SK-N-SH (cell line): ENCODE measurements at regions not wholly inside any gene's neighbourhood (a gene's known extent, or its start where the extent isn't known, plus 50 kb on each side); places are given as distances from the start of the nearest gene placed in this dataset.

Experiments used
- CTCF ChIA-PET: fragments of 300-600, 350-600 bp; formaldehyde crosslinking; extraction: SDS; loops from one replicate; lab custom pipeline; 2021; lab: Yijun Ruan, JAX
- POLR2A ChIA-PET: fragments of 350-600 bp; sonication (Branson Sonifier 250); formaldehyde crosslinking; extraction: SDS; loops from one replicate; lab custom pipeline; 2020; ENCODE audit warnings: antibody characterized with exemption, inconsistent platforms; lab: Yijun Ruan, JAX
- DNase-seq: peaks from one replicate; pipeline ENCODE4 v3.0.0; 2012
- H2AFZ ChIP-seq: fragments of 200-600 bp; sonication (generic); 2 replicates; pipeline ENCODE4 v1.8.1; 2016; ENCODE audit warnings: antibody characterized with exemption, mild to moderate bottlenecking, low read depth
- H3F3A ChIP-seq: fragments of 200-600 bp; sonication (generic); replicated peaks from 2 replicates; pipeline ENCODE3; 2016; ENCODE audit warnings: antibody characterized with exemption, mild to moderate bottlenecking; ENCODE audit not compliant: insufficient read depth
- H3K27ac ChIP-seq, 2 experiments: fragments of 200-500 bp in 1 of 2; fragments of 200-600 bp in 1 of 2; sonication (Bioruptor generic) in 1 of 2; sonication (generic), shearing (Covaris generic) in 1 of 2; 2 replicates each; pipeline versions ENCODE4 v1.5.1 to v1.6.1; 2014 to 2016; ENCODE audit warnings: low read depth in 2 of 2, inconsistent platforms in 1 of 2, low read length in 1 of 2, mild to moderate bottlenecking in 1 of 2, mixed read lengths in 1 of 2
- H3K27me3 ChIP-seq: fragments of 200-600 bp; sonication (generic), shearing (Covaris generic); 2 replicates; pipeline ENCODE4 v1.6.1; 2016; ENCODE audit warnings: mixed run types; ENCODE audit not compliant: insufficient read depth
- H3K36me3 ChIP-seq, 2 experiments: fragments of 200-500 bp in 1 of 2; fragments of 200-600 bp in 1 of 2; sonication (Bioruptor generic) in 1 of 2; sonication (generic) in 1 of 2; replicated peaks in 1 of 2; 2 replicates each; pipeline versions ENCODE3 to v1.5.1; 2014 to 2016; ENCODE audit warnings: low read length in 1 of 2, mild to moderate bottlenecking in 1 of 2; ENCODE audit not compliant: insufficient read depth in 2 of 2, control insufficient read depth in 1 of 2
- H3K4me1 ChIP-seq, 2 experiments: fragments of 200-500 bp in 1 of 2; fragments of 200-600 bp in 1 of 2; sonication (Bioruptor generic) in 1 of 2; sonication (generic), shearing (Covaris generic) in 1 of 2; 2 replicates each; pipeline versions ENCODE4 v1.5.1 to v1.6.1; 2014 to 2016; ENCODE audit warnings: low read depth in 1 of 2, low read length in 1 of 2, mixed run types in 1 of 2; ENCODE audit not compliant: insufficient read depth in 2 of 2, control insufficient read depth in 1 of 2
- H3K4me2 ChIP-seq: fragments of 200-600 bp; sonication (generic), shearing (Covaris generic); 2 replicates; pipeline ENCODE4 v1.6.1; 2017; ENCODE audit warnings: mixed run types
- H3K4me3 ChIP-seq, 2 experiments: fragments of 200-500 bp in 1 of 2; fragments of 200-600 bp in 1 of 2; sonication (Bioruptor generic) in 1 of 2; sonication (generic), shearing (Covaris generic) in 1 of 2; 2 replicates each; pipeline versions ENCODE4 v1.5.1 to v1.8.1; 2014 to 2016; ENCODE audit warnings: low read depth in 2 of 2, inconsistent platforms in 1 of 2, low read length in 1 of 2, mild to moderate bottlenecking in 1 of 2, mixed read lengths in 1 of 2, moderate library complexity in 1 of 2
- H3K79me2 ChIP-seq: fragments of 200-600 bp; sonication (generic); 2 replicates; pipeline ENCODE4 v1.8.1; 2017; ENCODE audit warnings: mild to moderate bottlenecking; ENCODE audit not compliant: insufficient read depth
- H3K9ac ChIP-seq: fragments of 200-600 bp; sonication (generic); 2 replicates; pipeline ENCODE4 v1.6.1; 2017; ENCODE audit warnings: mixed run types
- H3K9me2 ChIP-seq: fragments of 200-600 bp; sonication (generic); 2 replicates; pipeline ENCODE4 v1.6.1; 2017; ENCODE audit warnings: mixed run types
- H3K9me3 ChIP-seq: fragments of 200-600 bp; sonication (generic); 2 replicates; pipeline ENCODE4 v1.6.1; 2017; ENCODE audit warnings: mixed run types, mild to moderate bottlenecking, moderate library complexity
- H4K20me1 ChIP-seq: fragments of 200-600 bp; sonication (generic); 2 replicates; pipeline ENCODE4 v1.6.1; 2017; ENCODE audit warnings: mild to moderate bottlenecking, mixed run types; ENCODE audit not compliant: insufficient read depth
- CHD2 ChIP-seq: fragments of 150-350 bp; IDR thresholded peaks from 2 replicates; pipeline ENCODE4 v1.6.1; 2018; ENCODE audit warnings: low read length; ENCODE audit not compliant: partially characterized antibody
- EP300 ChIP-seq, 2 experiments: IDR thresholded peaks; 2 replicates each; pipeline versions ENCODE4 v1.4.0 to v1.6.1; 2012; ENCODE audit warnings: borderline replicate concordance in 1 of 2, low read depth in 1 of 2, low read length in 1 of 2
- FOSL2 ChIP-seq: IDR thresholded peaks from 2 replicates; pipeline ENCODE4 v1.4.0; 2012; ENCODE audit warnings: low read depth, mild to moderate bottlenecking, moderate library complexity, borderline replicate concordance
- FOXM1 ChIP-seq: IDR thresholded peaks from 2 replicates; pipeline ENCODE4 v1.4.0; 2012; ENCODE audit warnings: low read depth, mild to moderate bottlenecking
- JUND ChIP-seq: IDR thresholded peaks from 2 replicates; pipeline ENCODE4 v1.4.0; 2012
- MAX ChIP-seq: IDR thresholded peaks from 2 replicates; pipeline ENCODE4 v1.4.0; 2012; ENCODE audit warnings: low read depth
- MEF2A ChIP-seq: IDR thresholded peaks from 2 replicates; pipeline ENCODE4 v1.4.0; 2012; ENCODE audit warnings: low read depth, borderline replicate concordance
- RAD21 ChIP-seq: IDR thresholded peaks from 2 replicates; pipeline ENCODE4 v1.6.1; 2012; ENCODE audit warnings: mild to moderate bottlenecking, low read length
- RCOR1 ChIP-seq: fragments of 150-350 bp; IDR thresholded peaks from 2 replicates; pipeline ENCODE4 v1.6.1; 2017; ENCODE audit warnings: antibody characterized with exemption, low read length
- REST ChIP-seq: IDR thresholded peaks from 2 replicates; pipeline ENCODE4 v1.6.1; 2012; ENCODE audit warnings: mild to moderate bottlenecking, low read depth, low read length, moderate library complexity
- RXRA ChIP-seq: IDR thresholded peaks from 2 replicates; pipeline ENCODE4 v1.4.0; 2012; ENCODE audit warnings: low read depth, mild to moderate bottlenecking, borderline replicate concordance
- SIN3A ChIP-seq: IDR thresholded peaks from 2 replicates; pipeline ENCODE4 v1.6.1; 2012; ENCODE audit warnings: low read depth, mild to moderate bottlenecking, low read length, moderate library complexity, borderline replicate concordance
- SMC3 ChIP-seq: IDR thresholded peaks from 2 replicates; pipeline ENCODE4 v1.6.1; 2012; ENCODE audit warnings: low read depth, low read length, improper control_type of control experiment
- TEAD4 ChIP-seq: IDR thresholded peaks from 2 replicates; pipeline ENCODE4 v1.4.0; 2012; ENCODE audit warnings: mild to moderate bottlenecking, borderline replicate concordance; ENCODE audit not compliant: insufficient read depth
- USF1 ChIP-seq: IDR thresholded peaks from 2 replicates; pipeline ENCODE4 v1.4.0; 2012; ENCODE audit warnings: low read depth, borderline replicate concordance
- ZBTB33 ChIP-seq: IDR thresholded peaks from 2 replicates; pipeline ENCODE4 v1.4.0; 2012; ENCODE audit warnings: low read depth, borderline replicate concordance
- WGBS: methylation state at CpG from one replicate; pipeline ENCODE4 v1.1.6; 2017; ENCODE audit warnings: low lambda C conversion rate; 5-methylcytosine and 5-hydroxymethylcytosine counted together
- TF ChIP-seq, protein P1 (sequence below): fragments of 200-600 bp; sonication (generic); IDR thresholded peaks from 2 replicates; pipeline ENCODE4 v1.6.1; 2017; ENCODE audit warnings: antibody characterized with exemption, mild to moderate bottlenecking, moderate library complexity
- TF ChIP-seq, protein P2 (sequence below): fragments of 150-350 bp; IDR thresholded peaks from 2 replicates; pipeline ENCODE4 v1.6.1; 2017; ENCODE audit warnings: antibody characterized with exemption, low read length, low read depth, borderline replicate concordance

DNA sequence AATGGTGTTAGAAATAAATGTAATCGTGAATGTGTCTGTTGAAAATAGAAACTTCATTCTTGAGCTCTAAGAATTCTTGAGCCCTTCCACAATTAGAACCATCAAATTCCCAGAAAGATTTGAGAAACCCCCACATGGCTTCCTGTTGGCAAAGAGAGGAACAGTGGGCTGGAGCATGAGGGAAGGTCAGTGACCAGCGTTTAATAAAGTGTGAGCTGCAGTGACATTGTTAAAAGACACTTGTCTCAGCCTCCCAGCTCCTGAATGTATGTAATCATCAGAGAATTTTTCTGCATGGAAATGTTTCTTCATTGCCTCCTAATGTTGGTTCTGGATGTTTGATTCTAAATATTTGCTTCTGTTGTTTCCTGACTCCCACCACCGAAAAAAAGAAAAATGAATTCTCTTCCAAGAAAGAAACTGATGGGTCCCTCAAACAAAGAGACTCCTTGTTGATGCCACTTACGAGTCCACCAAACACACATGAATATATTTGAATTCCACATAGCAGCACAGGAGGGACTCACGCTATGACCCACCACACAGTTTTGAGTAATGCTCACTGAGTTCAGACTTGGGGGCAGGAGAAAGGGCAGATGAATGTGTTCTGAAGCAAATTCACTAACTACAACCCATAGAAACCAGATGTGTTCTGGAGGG lies 225.1 kb upstream of the KLHL29 start:
- H2AFZ ChIP-seq, result no peak overlapping the region
- 15% methylated on average over 5 of the region's 5 CpGs for WGBS
- H3K36me3 ChIP-seq, result no peaks in the 10 kb centered on the region
- H4K20me1 ChIP-seq, result no peaks in the 10 kb centered on the region
- no peak for DNase-seq
- POLR2A ChIA-PET, result no interaction called here
- H3K9me2 ChIP-seq, result no peaks in the 10 kb centered on the region
- CTCF ChIA-PET, result no interaction called here
- no peak overlapping the region for H3K9ac ChIP-seq
- H3K4me1 ChIP-seq, result peaks cover 0 to 9% of the 10 kb centered on the region in 2 experiments; a peak in 1 of 4 replicates
- H3K4me3 ChIP-seq, result no peak overlapping the region
- H3K27me3 ChIP-seq, result no peaks in the 10 kb centered on the region
- no peak overlapping the region for H3K4me2 ChIP-seq
- no peaks in the 10 kb centered on the region for H3K79me2 ChIP-seq
- H3F3A ChIP-seq, result no peaks in the 10 kb centered on the region
- no peaks in the 10 kb centered on the region for H3K9me3 ChIP-seq
- TF ChIP-seq, protein P1, sequence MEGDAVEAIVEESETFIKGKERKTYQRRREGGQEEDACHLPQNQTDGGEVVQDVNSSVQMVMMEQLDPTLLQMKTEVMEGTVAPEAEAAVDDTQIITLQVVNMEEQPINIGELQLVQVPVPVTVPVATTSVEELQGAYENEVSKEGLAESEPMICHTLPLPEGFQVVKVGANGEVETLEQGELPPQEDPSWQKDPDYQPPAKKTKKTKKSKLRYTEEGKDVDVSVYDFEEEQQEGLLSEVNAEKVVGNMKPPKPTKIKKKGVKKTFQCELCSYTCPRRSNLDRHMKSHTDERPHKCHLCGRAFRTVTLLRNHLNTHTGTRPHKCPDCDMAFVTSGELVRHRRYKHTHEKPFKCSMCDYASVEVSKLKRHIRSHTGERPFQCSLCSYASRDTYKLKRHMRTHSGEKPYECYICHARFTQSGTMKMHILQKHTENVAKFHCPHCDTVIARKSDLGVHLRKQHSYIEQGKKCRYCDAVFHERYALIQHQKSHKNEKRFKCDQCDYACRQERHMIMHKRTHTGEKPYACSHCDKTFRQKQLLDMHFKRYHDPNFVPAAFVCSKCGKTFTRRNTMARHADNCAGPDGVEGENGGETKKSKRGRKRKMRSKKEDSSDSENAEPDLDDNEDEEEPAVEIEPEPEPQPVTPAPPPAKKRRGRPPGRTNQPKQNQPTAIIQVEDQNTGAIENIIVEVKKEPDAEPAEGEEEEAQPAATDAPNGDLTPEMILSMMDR, result no peak
- no peak for TF ChIP-seq SIN3A
- no peak for TF ChIP-seq EP300 (IDR thresholded peaks at IDR 0.05; ENCODE audit: borderline replicate concordance in 1 of 2, low read depth in 1 of 2, low read length in 1 of 2)
- no peak for TF ChIP-seq RCOR1
- no peak for TF ChIP-seq RAD21
- TF ChIP-seq MEF2A, result no peak
- TF ChIP-seq, protein P2, sequence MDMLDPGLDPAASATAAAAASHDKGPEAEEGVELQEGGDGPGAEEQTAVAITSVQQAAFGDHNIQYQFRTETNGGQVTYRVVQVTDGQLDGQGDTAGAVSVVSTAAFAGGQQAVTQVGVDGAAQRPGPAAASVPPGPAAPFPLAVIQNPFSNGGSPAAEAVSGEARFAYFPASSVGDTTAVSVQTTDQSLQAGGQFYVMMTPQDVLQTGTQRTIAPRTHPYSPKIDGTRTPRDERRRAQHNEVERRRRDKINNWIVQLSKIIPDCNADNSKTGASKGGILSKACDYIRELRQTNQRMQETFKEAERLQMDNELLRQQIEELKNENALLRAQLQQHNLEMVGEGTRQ, result no peak
- no peak for TF ChIP-seq USF1
- TF ChIP-seq TEAD4, result no peak
- no peak for TF ChIP-seq SMC3
- no peak for TF ChIP-seq ZBTB33
- no peak for TF ChIP-seq REST
- TF ChIP-seq FOXM1, result no peak
- no peak for TF ChIP-seq JUND
- no peak for TF ChIP-seq MAX
- no peak for TF ChIP-seq CHD2
- no peak for TF ChIP-seq FOSL2
- no peak for TF ChIP-seq RXRA
- H3K27ac ChIP-seq, result no peak overlapping the region
